Suprapubic skin (tissue), 4 donors: ENCODE measurements at regions not wholly inside any gene's neighbourhood (a gene's known extent, or its start where the extent isn't known, plus 50 kb on each side); places are given as distances from the start of the nearest gene placed in this dataset.

Source experiments
- DNase-seq, 2 donors: peaks; one replicate each; pipeline ENCODE4 v3.0.0-alpha.2; 2019; ENCODE audit warnings: low spot score in 2 of 2
- H3K27ac ChIP-seq: fragments of 200-600 bp; sonication (generic); one replicate; pipeline ENCODE4 v1.5.1; 2019
- H3K27me3 ChIP-seq: fragments of 200-600 bp; sonication (generic); one replicate; pipeline ENCODE4 v1.5.1; 2019
- H3K36me3 ChIP-seq: fragments of 200-600 bp; sonication (generic); one replicate; pipeline ENCODE4 v1.5.1; 2019
- H3K4me1 ChIP-seq: fragments of 200-600 bp; sonication (generic); one replicate; pipeline ENCODE4 v1.5.1; 2019
- H3K4me3 ChIP-seq: fragments of 200-600 bp; sonication (generic); one replicate; pipeline ENCODE4 v1.5.1; 2019; ENCODE audit warnings: mild to moderate bottlenecking
- H3K9me3 ChIP-seq: fragments of 200-600 bp; sonication (generic); one replicate; pipeline ENCODE4 v1.5.1; 2019
- CTCF ChIP-seq, 2 donors: fragments of 200-600 bp in 1 of 2; fragments of 450-650 bp in 1 of 2; sonication (generic) in 1 of 2; IDR thresholded peaks; one replicate each; pipeline ENCODE4 v1.5.1; 2016 to 2019; ENCODE audit warnings: antibody characterized with exemption in 2 of 2, mild to moderate bottlenecking in 1 of 2, moderate library complexity in 1 of 2
- EP300 ChIP-seq: sonication (generic); formaldehyde crosslinking; IDR thresholded peaks from one replicate; pipeline ENCODE4 v1.6.1; 2017; ENCODE audit warnings: antibody characterized with exemption
- POLR2A ChIP-seq, 2 donors: fragments of 450-650 bp; IDR thresholded peaks; one replicate each; pipeline ENCODE4 v1.6.1; 2017; ENCODE audit warnings: antibody characterized with exemption in 2 of 2, mild to moderate bottlenecking in 2 of 2, moderate library complexity in 2 of 2
- POLR2AphosphoS5 ChIP-seq, 3 donors: sonication (generic); formaldehyde crosslinking; IDR thresholded peaks; one replicate each; pipeline ENCODE4 v1.6.1; 2017; ENCODE audit warnings: antibody characterized with exemption in 3 of 3
- WGBS: methylation state at CpG from one replicate; pipeline ENCODE4 v1.1.5; 2018; 5-methylcytosine and 5-hydroxymethylcytosine counted together

DNA sequence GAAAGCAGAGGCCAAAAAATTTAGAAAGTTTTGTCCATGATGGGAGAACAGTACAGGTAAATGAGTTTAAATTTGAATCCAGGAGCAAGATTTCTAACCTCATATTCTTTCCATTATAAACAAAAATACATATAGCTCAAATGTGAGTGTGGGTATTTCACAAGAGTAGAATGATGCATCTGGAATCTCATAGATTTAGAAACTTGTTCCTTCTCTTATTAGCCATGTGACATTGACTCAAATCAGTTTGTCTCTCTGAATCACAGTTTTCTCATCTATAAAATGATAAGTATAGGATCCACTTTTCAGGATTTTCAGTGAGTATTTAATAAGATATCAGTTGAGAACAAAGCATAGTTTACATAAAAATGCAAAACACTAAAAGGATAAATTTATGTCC, 436.3 kb upstream of the PAPPA start:
- Histone ChIP-seq H3K27ac (no peak overlapping the region), H3K27me3 (no peaks in the 10 kb centered on the region), H3K9me3 (no peaks in the 10 kb centered on the region), H3K4me3 (no peak overlapping the region), H3K36me3 (no peaks in the 10 kb centered on the region), H3K4me1 (no peaks in the 10 kb centered on the region)
- DNase-seq: no peak
- no peak for TF ChIP-seq POLR2A (IDR thresholded peaks at IDR 0.05)
- TF ChIP-seq CTCF (IDR thresholded peaks at IDR 0.05): no peak
- no peak for TF ChIP-seq EP300
- no peak for TF ChIP-seq POLR2AphosphoS5 (IDR thresholded peaks at IDR 0.05)

DNA sequence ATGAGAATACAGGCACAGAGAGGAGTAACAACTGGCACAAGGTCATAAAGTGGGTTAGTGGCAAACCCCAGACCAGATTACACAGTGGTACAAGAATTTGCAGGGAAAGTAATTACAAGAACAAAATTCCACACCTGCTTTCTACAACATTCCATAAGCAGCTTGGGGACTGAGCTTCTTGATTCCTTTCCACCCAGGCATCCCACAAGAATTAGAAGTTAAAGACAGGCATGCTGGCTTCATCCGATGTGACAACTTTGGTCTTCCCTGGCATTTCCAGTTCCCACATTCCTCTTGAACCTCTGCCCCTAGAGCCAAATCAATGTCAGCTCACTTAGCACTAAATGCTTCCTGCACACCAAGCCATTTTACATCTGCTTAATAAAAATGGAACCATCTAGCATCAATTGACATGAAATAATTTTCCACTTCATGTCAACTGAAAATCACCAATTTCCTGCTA, 435.8 kb upstream of the PAPPA start:
- DNase-seq: no peak
- TF ChIP-seq EP300: no peak
- TF ChIP-seq POLR2A (IDR thresholded peaks at IDR 0.05): no peak
- TF ChIP-seq POLR2AphosphoS5 (IDR thresholded peaks at IDR 0.05): no peak
- TF ChIP-seq CTCF (IDR thresholded peaks at IDR 0.05): no peak
- Histone ChIP-seq H3K4me3 (no peak overlapping the region), H3K9me3 (no peaks in the 10 kb centered on the region), H3K4me1 (no peaks in the 10 kb centered on the region), H3K27ac (no peak overlapping the region), H3K27me3 (no peaks in the 10 kb centered on the region), H3K36me3 (no peaks in the 10 kb centered on the region)
- 64% methylated on average over 1 of the region's 1 CpG for WGBS

GRCh38 chr9:115730396-115730795, 423.2 kb upstream of the PAPPA start:
- Histone ChIP-seq H3K4me3 (no peak overlapping the region), H3K27ac (no peak overlapping the region), H3K9me3 (peaks cover 4% of the 10 kb centered on the region), H3K36me3 (no peaks in the 10 kb centered on the region), H3K4me1 (peaks cover 3% of the 10 kb centered on the region), H3K27me3 (no peaks in the 10 kb centered on the region)
- WGBS: 48% methylated on average over 4 of the region's 4 CpGs
- no peak for DNase-seq
- no peak for TF ChIP-seq POLR2AphosphoS5 (IDR thresholded peaks at IDR 0.05)
- TF ChIP-seq EP300: no peak
- no peak for TF ChIP-seq CTCF (IDR thresholded peaks at IDR 0.05)

DNA sequence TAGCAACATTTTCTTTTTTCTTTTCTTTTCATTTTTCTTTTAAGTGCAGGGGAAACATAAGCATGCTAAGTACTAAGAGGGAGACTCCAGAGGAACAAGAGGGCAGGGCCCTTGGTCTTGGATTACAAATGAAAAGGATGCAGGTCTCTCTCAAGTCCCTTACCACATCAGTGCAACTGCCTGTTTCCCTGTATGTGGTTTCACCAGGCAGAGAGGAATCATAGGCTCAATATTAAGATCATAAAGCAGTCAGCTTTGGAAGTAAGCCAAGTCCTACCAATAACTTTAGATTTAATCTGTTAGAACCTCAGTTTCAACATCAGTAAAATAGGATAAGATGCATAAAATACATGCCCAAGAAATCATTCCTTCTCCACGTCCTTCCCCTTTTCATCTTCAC, 422.7 kb upstream of the PAPPA start:
- Histone ChIP-seq H3K27me3 (no peaks in the 10 kb centered on the region), H3K36me3 (no peaks in the 10 kb centered on the region), H3K27ac (no peak overlapping the region), H3K9me3 (peaks cover 4% of the 10 kb centered on the region), H3K4me1 (peaks cover 3% of the 10 kb centered on the region), H3K4me3 (no peak overlapping the region)
- DNase-seq: no peak
- TF ChIP-seq POLR2AphosphoS5 (IDR thresholded peaks at IDR 0.05) (no peak), EP300 (no peak), CTCF (IDR thresholded peaks at IDR 0.05) (no peak), POLR2A (IDR thresholded peaks at IDR 0.05) (no peak)
- 67% methylated on average over 1 of the region's 1 CpG for WGBS

- Histone ChIP-seq H3K4me1 (peaks cover 3% of the 10 kb centered on the region), H3K9me3 (peaks cover 4% of the 10 kb centered on the region), H3K36me3 (no peaks in the 10 kb centered on the region), H3K27ac (no peak overlapping the region), H3K27me3 (no peaks in the 10 kb centered on the region), H3K4me3 (no peak overlapping the region)
- TF ChIP-seq CTCF (IDR thresholded peaks at IDR 0.05) (no peak), POLR2A (IDR thresholded peaks at IDR 0.05) (no peak), POLR2AphosphoS5 (IDR thresholded peaks at IDR 0.05) (no peak), EP300 (no peak)
- WGBS: 55% methylated on average over 4 of the region's 4 CpGs
- DNase-seq: no peak
These were observed 420.1 kb upstream of the PAPPA start for GRCh38 chr9:115733318-115734110.
